HG02943 (cell line): ENCODE measurements at regions not wholly inside any gene's neighbourhood (a gene's known extent, or its start where the extent isn't known, plus 50 kb on each side); places are given as distances from the start of the nearest gene placed in this dataset.

ENCODE experiments used
- ATAC-seq: cut with Tn5 transposase; IDR thresholded peaks from one replicate; pipeline ENCODE4 v1.9.1; 2021; ENCODE audit warnings: mild to moderate bottlenecking, low read depth, moderate library complexity; ENCODE audit not compliant: unreplicated experiment

DNA sequence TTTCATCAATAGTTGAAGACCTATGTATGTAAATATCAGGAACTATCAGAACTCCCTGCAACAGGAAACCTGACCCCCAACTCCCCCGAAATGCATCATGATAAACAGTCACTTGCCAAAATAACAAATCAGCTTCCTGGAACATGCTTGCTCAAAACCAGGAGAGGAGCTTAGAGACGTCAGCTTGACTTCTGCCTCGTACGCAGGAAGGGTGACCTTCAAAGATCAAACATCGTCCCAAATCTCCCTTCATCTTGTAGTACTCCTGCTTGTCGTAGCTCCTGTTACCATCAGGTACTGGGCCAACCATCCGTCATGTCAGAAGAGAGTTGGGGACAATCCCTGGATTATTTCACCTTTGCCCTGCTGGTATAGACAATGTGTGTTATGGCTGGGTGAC lies 396.1 kb downstream of the GADD45G start:
- ATAC-seq, result no peak

DNA sequence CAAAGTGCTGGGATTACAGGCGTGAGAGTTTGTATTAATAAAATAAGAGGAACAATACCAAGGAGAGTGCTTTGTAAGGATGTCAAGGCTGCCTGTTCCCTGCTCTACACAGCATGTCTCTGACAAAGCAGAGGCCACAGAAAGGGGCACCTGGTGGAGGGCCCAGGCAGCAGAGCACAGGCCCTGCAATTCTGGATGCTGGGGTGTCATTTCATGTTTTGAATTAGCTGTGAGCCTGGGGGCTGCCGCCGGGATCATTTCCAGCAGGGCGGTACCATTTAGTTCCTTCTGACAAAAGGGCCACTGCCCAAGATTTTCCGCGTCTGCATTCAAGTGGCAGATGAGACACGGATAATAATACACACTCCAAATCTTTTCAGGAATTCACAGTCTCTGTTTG lies 396.9 kb downstream of the GADD45G start:
- ATAC-seq, result no peak

DNA sequence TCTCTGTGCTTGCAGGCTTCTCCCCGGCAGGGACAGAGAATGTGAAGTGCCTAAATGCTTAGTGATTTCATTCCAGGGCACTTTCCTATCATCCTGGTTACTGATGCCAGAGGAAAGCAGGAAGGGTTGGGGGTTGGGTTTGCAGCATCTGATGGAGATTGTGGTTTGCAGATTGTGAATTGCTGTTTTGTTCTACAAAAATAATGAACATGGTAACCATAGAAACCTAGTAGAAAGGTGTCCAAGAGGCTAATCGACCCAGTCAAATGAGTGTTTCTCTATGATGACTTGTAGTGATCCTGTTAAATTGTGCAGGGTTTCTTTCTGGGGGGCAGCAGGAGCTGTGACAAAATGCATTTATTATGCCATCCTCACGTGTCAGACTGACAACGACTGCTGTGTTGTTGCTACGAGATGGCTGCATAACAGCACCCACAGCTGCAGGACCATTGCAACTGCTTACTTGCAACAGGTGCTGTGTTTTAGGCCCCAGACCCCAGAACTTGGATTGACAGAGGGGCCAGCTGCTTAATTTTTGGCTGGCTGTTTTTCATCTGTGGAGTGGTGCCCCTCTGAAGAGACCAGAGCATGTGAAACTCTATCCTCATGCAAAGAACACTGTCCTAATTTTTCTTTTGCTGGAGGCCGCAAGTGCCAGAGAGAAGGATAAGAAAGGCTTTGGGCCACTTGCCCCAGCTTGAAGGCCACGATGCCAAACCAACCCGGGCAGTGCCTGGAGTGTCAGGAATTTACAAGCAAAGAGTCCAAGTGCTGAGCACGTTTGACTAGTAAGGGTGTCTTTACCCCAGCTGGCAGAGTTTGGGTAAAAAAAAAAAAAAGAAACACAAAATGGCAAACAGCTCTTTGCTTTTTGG lies 397.8 kb downstream of the GADD45G start:
- no peak for ATAC-seq

DNA sequence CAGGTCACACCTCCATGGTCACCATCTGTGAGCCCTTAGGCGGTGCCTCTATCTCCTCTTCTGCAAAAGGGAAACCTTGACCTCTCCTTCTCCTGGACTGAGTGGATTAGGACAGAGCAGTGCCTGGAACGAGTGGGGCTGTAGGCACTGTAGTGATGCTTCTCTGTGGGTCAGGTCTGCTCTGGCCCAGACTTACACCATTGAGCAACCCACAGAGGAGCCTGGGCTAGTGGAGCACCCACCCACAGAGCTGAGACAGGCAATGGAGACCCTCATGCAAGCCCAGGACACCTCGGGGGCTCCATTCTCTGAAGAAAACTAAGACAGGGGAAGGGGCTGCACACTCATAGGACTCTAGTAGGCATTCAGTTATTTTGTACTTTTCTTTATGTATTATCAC lies 400.6 kb downstream of the GADD45G start:
- no peak for ATAC-seq

DNA sequence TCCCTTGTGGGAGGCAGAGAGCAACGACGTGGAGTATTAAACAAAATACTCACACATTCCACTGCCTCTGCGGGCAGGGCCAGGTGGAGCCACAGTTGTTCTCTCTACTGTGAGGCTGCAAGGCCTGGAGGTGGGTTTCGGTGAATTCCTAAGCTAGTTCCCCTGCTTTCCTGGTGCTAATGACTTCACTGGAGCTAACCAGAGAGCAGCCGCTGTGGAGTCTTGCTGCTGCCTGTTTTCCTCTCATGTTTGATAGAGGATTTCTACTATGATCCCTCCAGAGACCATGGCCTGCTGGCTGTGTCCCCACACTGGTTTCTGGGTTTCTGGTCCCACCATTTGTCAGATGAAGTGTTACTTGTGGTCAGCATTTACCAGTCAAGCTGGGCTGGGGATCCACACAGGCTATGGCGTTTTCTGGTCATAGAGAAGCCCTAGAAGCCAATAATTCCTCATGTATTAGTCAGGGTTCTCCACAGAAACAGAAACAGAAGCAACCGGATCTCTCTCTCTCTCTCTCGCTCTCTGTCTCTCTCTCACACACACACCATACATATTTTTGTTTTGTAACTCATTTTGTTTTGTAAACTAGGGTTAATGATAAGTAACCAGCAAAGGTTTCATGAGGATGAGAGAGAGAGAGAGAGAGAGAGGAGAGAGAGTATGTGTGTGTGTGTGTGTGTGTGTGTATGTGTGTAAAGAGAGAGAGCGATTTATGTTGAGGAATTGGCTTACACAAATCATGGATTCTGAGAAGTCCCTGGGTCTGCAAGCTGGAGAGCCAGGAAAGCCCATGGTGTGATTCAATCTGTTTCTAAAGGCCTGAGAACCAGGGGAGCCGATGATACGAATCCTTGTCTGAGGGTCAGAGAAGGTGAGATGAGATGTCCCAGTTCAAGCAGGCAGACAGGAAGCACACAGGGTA lies 403.0 kb downstream of the GADD45G start:
- ATAC-seq, result no peak

DNA sequence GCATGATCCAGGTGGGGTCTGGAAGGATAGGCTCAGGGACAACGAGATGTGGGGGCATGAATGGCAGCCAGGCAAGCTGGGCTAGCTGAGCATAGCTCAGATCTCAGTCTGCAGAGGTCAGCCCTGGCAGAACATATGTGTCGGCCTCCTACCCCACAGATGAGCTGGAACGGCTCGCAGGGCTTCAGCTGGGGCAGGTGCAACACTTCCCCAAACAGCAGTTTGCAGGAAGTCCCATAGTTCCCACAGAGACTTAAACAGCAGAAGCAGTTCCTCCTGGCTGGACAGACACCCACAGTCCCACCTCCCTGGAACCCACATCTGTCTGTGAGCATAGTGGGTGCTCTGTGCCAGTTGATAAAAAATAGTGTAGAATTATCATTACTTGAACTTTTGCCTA lies 404.6 kb downstream of the GADD45G start:
- no peak for ATAC-seq

DNA sequence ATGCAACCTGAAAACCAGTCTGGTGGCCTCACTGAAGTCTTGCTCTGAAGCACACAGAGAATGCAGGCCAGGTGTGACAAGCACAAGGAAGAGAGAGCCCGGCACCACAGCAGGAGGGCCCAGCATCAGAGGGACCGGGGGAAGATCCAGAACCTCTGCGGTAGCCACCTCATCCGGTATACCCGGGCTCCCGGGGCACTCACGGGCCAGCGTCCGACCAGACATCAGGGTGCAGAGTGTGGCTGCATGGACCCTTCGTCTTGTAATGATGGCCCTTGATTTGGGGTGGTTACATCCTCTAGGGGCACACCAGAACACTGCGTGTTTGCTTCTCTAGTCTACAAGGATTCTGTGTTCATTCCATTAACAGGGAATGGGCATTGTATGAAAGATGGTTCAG lies 406.0 kb downstream of the GADD45G start:
- ATAC-seq, result no peak

DNA sequence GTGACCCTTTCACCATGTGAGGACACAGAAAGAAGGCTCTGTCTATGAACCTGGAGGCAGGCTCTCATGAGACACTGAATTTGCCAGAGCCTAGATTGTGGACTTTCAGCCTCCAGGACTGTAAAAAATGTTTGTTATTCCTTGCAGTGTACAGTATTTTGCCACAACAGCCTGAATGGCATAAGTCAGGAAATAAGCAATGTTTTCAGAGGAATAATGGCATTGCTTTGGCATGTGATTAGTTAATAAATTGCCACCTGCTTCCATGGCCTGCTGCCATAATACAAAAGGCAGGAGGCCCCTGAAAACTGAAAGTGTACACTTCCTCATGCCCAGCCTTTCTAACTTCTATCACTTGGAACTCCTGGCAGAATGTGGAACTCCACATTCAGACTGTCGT lies 408.1 kb downstream of the GADD45G start:
- ATAC-seq, result no peak

DNA sequence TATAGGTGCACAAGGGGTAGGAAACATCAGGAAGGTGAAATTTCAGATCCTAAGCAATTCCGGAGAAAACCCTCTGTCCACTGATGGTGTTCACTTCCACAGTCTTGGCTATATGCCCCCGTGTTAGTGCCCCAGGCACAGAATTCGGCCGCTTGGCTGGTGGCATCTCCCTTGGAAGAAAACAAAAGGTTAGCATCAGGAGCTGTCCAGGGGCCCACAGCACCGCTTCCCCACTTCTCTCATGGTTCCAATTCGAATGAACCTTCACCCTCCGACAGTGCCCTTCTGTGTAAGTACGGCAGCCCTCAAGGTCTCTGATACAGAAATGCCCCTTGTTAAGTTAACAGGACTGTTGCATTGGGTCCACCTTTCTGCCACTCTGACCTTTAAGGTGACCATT lies 409.0 kb downstream of the GADD45G start:
- no peak for ATAC-seq

DNA sequence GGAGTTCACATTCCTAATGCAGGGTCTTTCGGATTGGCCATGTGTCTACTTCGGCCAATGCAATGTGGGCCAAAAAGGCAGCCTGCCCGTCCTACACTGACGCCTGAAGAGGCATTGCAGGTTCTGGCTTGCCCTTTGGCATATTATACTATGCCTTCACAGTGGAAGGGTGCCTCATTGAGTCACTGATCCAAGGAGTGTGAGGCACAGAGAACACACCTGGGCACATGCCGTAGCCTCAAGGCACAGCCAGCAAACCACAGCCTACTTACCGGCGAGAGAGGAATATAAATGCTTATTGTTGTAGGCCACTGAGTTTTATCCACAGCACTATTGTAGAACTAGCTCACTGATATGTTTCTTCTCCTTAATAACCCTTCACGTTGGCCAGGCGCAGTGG lies 409.6 kb downstream of the GADD45G start:
- no peak for ATAC-seq

DNA sequence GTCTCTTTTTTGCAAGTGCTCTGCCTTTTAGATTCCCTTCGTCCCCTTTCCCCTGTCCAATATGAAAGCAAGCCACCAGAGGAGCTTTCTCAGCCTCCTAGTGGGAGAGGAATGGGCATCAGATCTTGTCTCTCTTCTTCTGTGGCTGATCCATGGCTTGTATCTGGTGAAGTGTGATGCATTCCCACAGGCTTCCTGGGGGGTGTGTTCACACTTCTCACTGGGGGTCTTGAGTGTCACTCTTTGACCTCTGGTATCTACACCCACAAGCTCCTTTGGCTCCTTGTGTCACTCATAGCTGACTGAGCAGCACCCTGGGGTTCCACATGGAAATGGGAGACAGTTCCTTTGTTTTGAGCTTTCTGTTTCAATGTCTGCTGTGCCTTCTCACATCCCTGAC lies 411.5 kb downstream of the GADD45G start:
- ATAC-seq, result no peak

DNA sequence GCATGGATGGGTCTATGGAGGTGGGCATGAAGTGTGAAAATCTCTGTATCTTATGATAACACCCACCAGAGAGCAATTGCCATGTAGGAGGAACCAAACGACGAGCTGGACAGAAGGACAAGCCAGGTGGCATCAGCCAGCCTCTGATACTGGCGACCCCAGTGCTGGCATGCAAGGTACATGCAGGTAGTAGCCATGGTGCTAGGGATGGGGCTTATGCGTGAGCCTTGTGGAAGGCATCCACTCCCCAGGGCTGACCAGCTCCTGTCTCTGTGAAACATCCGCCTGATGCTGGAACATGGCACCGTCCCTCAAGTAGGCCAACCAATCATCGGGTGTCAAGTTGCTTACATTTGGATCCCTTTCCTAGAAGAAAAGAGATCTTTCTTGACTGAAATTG lies 412.9 kb downstream of the GADD45G start:
- no peak for ATAC-seq

DNA sequence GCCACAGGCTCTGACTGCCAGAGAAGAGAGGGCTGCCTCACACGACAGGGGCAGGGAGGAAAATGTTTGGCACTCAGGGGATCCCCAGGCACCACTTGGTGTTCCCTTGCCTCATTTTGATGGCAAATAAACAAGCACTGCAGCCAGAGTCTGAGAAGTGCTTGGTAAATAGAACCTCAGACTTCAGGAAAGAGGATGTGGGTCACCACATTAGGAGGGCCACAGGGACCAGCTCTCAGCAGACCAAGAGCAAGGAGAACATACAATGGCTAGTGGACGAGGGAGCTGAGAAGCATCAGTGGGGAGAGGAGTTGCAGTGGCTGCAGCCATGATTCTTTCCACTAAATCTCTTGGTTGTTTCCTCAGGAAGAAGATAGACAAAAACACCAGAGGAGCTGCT lies 413.9 kb downstream of the GADD45G start:
- ATAC-seq, result no peak

DNA sequence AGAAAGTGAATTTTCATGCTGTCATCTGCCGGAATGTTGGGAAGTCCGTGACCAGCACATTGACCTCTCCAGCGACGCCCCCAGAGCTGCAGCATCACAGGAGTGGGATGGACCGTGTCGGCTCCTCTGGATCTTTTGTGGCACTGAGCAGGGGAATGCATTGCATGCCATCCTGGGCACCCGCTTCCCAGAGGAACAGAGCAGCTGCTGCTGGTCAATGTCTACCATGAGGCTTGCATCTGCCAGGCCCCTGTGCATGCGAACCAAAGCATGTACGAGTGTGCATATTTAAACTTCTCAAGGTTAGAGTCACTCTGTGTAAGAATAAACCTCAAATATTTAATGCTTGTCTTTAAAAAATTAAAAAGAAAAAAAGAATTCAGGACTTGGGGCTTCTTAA lies 414.8 kb downstream of the GADD45G start:
- no peak for ATAC-seq

DNA sequence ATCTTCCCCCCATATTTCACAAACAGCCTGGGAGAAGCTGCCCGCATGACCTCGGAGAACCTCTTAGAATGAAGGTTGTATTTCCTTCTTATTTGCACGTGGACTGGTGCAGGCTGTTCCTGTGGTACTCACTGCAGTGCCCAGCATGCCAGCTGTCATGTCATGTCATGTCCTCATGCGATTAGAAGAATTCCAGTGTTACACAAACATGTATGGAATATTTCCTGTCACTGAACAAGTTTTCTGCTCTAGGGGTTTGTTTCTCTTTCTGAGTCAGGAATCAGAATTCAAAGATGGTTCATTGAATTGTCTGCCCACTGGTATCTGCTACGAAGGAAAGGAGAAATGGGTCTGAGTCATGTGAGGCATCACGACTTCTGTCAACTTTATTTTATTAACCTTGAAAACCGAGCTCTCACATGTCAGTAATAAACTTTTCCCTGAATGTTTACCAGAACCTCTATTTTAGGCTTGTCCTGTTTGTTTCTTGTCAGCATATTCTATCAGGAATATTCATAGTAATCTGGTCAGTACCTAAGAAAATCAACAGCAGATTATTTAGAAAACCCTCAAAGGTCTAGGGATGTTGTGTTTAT lies 415.6 kb downstream of the GADD45G start:
- no peak for ATAC-seq

DNA sequence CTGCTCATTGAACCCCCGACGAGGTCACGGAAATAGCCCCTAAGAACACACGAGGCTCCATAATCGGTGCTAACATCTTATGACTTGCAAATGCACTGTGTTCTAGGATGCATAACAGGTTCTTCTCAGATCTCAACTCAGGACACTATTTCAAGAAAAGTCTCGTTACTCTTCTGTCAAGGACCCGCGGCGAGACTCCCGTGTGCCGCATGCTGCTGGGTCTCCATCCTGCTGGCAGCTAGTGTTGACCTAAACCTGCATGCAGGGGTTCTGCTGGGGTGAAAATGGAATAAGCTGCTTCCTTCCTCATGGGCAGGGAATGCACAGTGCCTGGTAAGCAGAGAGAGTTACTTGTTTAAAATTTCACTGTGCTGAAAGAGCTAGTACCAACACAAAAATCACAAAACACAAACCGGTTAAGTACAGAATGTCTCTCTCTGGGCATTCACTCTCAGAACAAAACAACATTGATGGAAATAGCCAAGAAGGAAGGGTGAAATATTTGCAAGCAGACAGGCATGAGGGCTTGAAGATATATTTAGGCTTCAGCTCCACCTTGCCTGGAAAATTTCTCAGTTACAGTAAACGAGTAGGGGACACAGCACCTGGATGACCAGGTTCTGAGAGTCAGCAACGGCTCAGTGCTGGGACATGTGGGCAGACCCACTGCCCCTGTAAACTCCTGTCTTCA lies 416.5 kb downstream of the GADD45G start:
- ATAC-seq, result no peak

DNA sequence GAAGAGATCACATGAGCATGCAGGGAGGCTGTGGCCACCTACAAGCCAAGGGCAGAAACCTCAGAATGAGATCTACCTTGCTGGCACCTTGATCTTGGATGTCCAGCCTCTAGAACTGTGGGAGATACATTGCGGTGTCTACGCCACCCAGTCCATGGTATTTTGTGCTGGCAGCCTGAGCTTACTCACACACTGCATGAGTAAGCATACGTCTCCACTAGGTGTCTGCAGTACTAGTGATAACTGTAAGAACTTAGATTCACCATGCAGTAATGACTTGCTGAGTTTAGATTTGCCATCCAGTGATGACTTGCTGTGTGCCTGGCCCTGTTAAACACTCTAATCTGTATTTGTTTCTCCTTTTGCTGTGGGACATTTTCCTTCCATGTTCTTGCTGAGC lies 417.7 kb downstream of the GADD45G start:
- no peak for ATAC-seq

DNA sequence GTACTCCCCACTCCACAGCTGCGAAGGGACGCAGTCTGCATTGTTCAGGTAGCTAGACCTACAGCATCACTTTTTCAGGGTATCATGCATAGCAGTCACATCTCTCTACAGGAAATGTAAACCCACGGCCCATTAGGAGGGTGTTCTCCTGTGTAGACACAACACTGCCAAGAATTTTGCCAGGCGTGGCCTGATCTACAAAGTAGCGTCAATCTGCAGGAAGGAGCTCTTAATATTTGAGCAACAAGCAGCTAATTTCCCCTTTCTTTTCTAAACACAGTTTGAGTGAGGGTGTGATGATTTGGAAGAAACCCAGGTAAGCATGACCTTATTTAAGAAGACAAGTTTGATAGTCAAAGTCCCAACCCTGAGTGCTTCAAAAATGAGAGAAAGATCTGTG lies 419.0 kb downstream of the GADD45G start:
- ATAC-seq, result no peak

DNA sequence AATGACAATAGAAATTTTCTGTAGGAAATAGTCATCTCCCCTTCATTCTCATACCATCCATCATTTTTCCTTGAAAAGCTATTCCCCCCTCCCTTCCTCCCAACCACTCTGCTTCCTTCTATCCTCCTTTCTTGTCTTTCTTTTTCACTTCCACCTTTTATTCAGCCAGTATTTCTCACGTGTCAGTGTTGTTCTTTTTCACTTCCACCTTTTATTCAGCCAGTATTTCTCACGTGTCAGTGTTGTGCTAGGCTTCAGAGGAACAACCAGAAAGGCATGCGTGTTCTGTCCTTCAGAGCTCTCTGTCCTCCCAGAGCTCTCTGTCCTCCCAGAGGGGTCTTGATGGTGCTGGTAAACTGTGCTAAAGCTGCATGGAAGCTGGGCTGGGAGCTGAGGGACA lies 419.6 kb downstream of the GADD45G start:
- ATAC-seq, result no peak

DNA sequence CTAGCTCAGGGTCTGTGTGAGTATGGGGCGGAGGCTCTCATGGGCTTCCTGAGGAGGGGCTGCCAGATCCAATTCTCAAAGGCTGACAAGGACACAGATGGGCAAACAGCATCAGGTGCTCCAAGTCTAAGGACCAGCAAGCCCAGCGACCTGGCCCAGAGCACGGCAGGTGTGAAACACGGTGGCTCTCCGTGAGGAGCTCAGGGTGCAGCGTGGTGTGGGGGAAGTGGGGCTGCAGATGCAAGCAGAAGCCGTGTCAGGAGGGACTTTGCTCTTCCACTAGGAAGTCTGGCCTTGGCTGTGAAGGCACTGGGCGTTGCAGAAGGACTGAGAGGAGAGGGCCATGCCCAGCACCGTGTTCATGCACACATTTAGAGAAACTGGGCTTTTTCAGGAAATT lies 420.0 kb downstream of the GADD45G start:
- no peak for ATAC-seq

DNA sequence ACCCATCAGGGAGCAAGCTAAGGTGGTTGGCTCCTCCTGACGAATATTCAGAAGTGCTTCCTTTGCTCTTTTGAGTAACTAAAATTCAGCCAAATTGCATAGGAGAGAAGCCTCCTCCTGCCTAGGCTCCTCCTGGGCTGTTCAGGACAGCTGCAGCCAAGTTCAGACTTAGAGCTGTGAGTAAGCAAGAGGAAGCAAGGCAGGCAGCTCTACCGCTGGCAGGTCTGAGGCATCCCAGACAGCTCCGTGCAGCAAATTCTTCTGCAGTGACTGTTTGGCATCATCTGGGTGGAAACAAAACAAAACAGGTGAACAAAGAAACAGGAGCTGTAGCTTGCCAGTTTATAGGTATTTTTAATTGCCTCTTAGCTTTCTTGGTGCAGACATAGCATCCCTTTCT lies 421.0 kb downstream of the GADD45G start:
- ATAC-seq, result no peak
